ENCODE measurements at regions not wholly inside any gene's neighbourhood (a gene's known extent, or its start where the extent isn't known, plus 50 kb on each side); places are given as distances from the start of the nearest gene placed in this dataset.

DNA sequence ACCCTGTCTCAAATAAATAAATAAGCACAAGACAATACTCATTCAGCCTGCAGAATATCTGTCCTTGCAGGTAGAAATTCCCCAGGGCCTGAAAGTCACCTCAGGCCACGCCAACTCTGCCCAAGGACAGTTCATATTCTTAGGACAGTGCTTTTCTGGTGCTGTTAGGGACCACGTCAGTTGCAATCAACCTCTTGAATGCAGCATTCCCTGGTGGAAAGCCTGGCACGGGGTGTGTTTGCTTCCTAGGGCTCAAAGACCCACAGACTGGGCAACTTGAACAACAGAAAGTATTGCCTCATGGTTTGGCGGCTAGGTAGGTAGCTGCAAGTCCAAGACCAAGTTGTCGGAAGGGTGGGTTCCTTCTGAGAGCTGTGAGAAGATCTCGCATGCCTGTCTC is 160.3 kb downstream of the KCTD15 start:
- H2BK12ac ChIP-seq (ENCODE audit: insufficient read length, low read depth, low read length): no peak overlapping the region
- no peak overlapping the region for H2BK120ac ChIP-seq (ENCODE audit: low read depth, low read length, poor library complexity, severe bottlenecking)
- no peaks in the 10 kb centered on the region for H3K9me3 ChIP-seq (ENCODE audit: control insufficient read depth, low read depth, low read length)
- no peak overlapping the region for H3K18ac ChIP-seq (ENCODE audit: insufficient read length, low read depth, low read length)
- Mint-ChIP-seq H3K36me3 (ENCODE audit: insufficient read depth in 1 of 3, low read depth in 3 of 3) (no peaks in the 10 kb centered on the region), H3K4me1 (no peaks in the 10 kb centered on the region), H3K9me3 (no peaks in the 10 kb centered on the region), H3K27me3 (ENCODE audit: low read depth) (no peaks in the 10 kb centered on the region; the same call in 1 of the 2 replicates), H3K4me3 (no peak overlapping the region), H3K27ac (no peak overlapping the region)
- H3K27ac ChIP-seq (ENCODE audit: insufficient read length, low read depth, low read length): no peak overlapping the region
- no peaks in the 10 kb centered on the region for H3K79me2 ChIP-seq (ENCODE audit: insufficient read depth, low read length)
- no peaks in the 10 kb centered on the region for H4K20me1 ChIP-seq (ENCODE audit: control insufficient read depth, insufficient read depth, insufficient read length)
- H3K23ac ChIP-seq (ENCODE audit: insufficient read length, low read depth, low read length): no peak overlapping the region
- H2AK5ac ChIP-seq (ENCODE audit: insufficient read length, low read length): no peak overlapping the region
- H4K5ac ChIP-seq (ENCODE audit: insufficient read length, low read depth, low read length): no peak overlapping the region
- no peaks in the 10 kb centered on the region for H3K79me1 ChIP-seq (ENCODE audit: insufficient read depth, low read depth, low read length, poor library complexity, severe bottlenecking)
- H3K9ac ChIP-seq (ENCODE audit: extremely low read depth, insufficient read length, low read length): no peak overlapping the region
- TF ChIP-seq, protein P1, sequence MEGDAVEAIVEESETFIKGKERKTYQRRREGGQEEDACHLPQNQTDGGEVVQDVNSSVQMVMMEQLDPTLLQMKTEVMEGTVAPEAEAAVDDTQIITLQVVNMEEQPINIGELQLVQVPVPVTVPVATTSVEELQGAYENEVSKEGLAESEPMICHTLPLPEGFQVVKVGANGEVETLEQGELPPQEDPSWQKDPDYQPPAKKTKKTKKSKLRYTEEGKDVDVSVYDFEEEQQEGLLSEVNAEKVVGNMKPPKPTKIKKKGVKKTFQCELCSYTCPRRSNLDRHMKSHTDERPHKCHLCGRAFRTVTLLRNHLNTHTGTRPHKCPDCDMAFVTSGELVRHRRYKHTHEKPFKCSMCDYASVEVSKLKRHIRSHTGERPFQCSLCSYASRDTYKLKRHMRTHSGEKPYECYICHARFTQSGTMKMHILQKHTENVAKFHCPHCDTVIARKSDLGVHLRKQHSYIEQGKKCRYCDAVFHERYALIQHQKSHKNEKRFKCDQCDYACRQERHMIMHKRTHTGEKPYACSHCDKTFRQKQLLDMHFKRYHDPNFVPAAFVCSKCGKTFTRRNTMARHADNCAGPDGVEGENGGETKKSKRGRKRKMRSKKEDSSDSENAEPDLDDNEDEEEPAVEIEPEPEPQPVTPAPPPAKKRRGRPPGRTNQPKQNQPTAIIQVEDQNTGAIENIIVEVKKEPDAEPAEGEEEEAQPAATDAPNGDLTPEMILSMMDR (conservative IDR thresholded peaks at IDR 0.05): no peak
- no peak for DNase-seq
- no peak overlapping the region for H3T11ph ChIP-seq (ENCODE audit: low read length)
- WGBS (ENCODE audit: extremely low coverage, insufficient read length, low lambda C conversion rate): no CpG with 5 or more reads among the region's 6 CpGs
- H4K8ac ChIP-seq (replicated peaks; ENCODE audit: insufficient read length, low read depth, low read length): no peak overlapping the region
- no peak overlapping the region for H2BK15ac ChIP-seq (ENCODE audit: low read depth, low read length)
- H2BK20ac ChIP-seq (ENCODE audit: low read depth, low read length, poor library complexity, severe bottlenecking): no peak overlapping the region
- H3K4me2 ChIP-seq (ENCODE audit: insufficient read depth, insufficient read length, low read length): no peak overlapping the region
- no peak overlapping the region for H2AFZ ChIP-seq (ENCODE audit: low read length)
- no peaks in the 10 kb centered on the region for H3K23me2 ChIP-seq (ENCODE audit: insufficient read length, low read depth, low read length, poor library complexity, severe bottlenecking)
- no peaks in the 10 kb centered on the region for H3K4me1 ChIP-seq (ENCODE audit: insufficient read depth, low read length)
- no peak overlapping the region for H2BK5ac ChIP-seq (ENCODE audit: insufficient read length, low read length)
- H3K4ac ChIP-seq (ENCODE audit: low read depth, low read length): no peak overlapping the region
- H4K91ac ChIP-seq (ENCODE audit: insufficient read length, low read depth, low read length): no peak overlapping the region
- H3K14ac ChIP-seq (ENCODE audit: insufficient read depth, low read length): no peak overlapping the region
- H3K27me3 ChIP-seq (ENCODE audit: insufficient read depth, low read length): no peaks in the 10 kb centered on the region
- no peak overlapping the region for H3K56ac ChIP-seq (ENCODE audit: insufficient read length, low read depth, low read length)

Measured in H9 (cell line).